Tongue (tissue), 1 donor: ENCODE measurements at regions not wholly inside any gene's neighbourhood (a gene's known extent, or its start where the extent isn't known, plus 50 kb on each side); places are given as distances from the start of the nearest gene placed in this dataset.
"Not testable (repeated sequence)": the region's sequence is repeated elsewhere in the genome, so short reads cannot be mapped to it uniquely, and the experiment has no call there.

ENCODE experiments used
- DNase-seq: peaks from one replicate; pipeline ENCODE4 v3.0.0-alpha.2; 2015

DNA sequence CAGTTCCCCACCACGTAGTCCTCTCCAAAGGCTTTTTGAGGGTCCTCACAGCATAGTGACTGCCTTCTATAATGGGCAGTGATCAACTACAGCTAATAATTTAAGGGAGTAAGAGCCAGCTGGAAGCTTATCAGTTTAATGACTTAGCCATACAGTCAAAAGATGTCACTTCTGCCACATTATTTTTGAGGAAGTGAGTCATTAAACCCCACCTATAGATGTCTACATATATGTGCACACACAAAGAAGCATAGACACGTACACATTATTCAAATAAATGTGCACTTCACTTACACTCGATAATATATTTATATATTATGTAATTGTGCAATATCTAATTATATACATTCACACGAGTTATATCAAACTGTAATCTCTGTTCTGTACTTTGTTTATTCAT lies 1704.7 kb downstream of the KCNT2 start:
- DNase-seq, result no peak

DNA sequence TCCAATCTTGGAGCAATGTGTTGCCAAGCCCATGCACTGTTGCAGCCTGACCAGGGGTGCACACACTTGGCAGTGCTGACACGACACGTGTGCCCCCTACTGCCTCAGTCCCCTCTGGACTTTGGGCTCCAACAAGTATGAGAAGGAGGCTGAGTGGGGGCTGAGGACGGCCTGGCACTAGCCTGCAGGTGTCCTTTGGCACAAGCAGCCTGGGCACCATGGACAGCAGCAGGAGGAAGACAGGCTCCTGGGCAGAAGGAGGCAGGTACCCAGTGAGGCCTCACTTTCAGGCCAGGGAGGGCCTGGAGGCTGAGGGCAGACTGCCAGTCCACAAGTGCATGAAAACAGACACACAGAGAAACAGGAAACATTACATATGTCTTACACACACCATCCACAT lies 1702.9 kb upstream of the B3GALT2 start:
- DNase-seq, result no peak

DNA sequence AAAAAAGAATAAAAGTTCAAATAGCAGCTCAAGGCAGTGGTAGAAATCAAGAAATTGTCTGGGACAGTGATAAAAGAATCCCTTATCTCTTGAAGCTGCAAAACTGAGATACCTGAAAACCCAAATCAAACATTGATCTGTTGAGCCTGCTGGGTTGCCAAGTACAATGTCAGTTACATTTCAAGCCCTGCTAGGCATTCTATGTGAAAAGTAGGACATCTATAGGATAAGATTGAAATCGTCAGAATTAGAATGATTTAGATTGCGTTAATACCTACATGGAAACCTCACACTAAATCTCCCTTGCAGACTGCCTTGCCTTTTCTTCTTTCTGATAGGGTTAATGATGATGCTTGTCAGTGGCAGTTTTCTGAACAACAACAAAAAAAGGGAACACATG lies 1684.4 kb upstream of the B3GALT2 start:
- no peak for DNase-seq

DNA sequence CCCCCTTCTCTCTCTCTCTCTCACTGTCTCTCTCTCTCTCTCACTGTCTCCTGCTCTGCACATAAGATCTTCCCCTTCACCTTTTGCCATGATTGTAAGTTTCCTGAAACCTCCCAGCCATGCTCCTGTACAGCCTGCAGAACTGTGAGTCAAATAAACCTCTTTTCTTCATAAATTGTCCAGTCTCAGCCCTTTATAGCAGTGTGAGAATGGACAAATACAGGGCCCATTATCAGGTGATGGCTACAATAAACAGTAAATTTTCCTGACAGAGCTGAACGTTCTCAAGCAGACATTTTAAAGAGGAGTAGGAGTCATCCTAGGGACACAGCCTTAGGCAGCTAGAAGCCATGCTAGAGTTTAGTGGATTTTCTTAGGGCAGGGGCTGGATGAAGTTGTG lies 1679.7 kb upstream of the B3GALT2 start:
- no peak for DNase-seq

DNA sequence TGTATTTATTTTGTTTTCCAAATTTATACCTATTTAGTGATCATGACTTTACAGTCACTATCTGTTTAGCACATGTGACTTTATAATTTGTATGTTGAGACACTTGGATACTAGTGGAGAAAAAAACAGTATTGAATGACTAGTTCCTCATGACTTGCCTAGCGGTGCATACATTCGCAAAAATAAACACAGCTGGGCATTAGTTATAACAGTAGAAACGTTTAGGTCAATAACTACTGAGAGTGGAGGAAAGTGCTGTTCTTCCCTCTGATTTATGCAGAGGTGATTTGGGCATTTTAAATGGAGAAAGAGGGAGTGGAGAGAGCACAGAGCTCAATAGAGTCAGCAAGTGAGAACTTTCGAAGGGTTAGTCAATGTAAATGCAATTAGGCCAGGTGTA lies 1679.0 kb upstream of the B3GALT2 start:
- DNase-seq, result no peak

DNA sequence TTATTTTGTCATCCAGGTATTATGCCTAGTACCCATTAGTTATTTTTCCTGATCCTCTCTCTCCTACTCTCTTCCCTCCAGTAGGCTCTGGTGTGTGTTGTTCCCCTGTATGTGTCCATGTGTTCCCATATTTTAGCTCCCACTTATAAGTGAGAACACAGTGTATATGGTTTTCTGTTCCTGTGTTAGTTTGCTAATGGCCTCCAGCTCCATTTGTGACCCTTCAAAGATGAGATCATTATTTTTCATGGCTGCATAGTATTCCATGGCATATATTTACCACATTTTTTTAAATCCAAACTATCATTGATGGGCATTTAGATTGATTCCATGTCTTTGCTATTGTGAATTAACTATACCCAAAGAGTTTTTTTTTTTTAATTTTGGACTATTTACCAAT lies 1675.7 kb upstream of the B3GALT2 start:
- DNase-seq, result no peak

DNA sequence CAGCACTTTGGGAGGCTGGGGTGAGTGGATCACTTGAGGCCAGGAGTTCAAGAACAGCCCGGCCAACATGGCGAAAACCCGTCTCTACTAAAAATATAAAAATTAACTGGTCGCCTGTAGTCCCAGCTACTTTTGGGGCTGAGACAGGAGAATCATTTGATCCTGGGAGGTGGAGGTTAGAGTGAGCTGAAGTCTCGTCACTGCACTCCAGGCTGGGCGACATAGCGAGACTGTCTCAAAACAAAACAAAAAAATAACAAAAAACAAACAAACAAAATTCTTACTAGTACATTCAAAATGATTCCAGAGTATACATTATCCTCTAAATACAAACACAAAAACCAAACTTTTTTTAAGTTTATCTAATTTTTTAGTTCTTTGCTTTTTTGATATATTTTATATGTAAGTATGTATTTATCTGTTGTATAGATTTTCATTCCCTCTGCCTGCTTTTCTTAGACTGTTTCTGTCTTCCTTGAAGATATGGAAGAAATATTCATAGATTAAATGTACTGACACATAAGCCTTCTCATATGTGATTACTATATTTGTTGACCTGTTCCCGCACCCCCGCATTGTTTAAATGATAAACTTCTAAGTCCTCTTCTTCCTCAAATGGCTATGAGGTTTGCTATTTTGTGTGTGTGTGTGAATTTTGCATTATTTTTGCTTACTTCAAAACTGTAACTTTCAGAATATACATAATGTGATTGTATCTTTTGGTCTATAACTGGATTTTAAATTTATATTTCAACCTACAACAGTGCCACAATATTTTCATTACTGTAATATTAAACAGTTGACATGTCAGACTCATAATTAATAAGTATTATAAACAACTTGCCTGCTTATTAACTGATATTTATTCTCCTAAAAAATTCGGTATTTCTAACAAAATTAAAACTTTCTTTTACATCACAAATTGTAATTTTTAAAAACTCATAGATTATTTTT lies 1674.1 kb upstream of the B3GALT2 start:
- no peak for DNase-seq

DNA sequence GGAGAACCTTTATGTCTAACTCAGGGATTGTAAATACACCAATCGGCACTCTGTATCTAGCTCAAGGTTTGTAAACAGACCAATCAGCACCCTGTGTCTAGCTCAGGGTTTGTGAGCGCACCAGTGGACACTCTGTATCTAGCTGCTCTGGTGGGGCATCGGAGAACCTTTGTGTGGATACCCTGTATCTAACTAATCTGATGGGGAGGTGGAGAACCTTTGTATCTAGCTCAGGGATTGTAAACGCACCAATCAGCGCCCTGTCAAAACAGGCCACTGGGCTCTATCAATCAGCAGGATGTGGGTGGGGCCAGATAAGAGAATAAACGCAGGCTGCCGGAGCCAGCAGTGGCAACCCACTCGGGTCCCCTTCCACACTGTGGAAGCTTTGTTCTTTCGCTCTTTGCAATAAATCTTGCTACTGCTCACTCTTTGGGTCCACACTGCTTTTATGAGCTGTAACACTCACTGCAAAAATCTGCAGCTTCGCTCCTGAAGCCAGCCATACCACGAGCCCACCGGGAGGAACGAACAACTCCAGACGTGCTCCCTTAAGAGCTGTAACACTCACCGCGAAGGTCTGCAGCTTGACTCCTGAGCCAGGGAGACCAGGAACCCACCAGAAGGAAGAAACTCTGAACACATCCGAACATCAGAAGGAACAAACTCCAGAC lies 1673.2 kb upstream of the B3GALT2 start:
- not testable (repeated sequence) for DNase-seq

DNA sequence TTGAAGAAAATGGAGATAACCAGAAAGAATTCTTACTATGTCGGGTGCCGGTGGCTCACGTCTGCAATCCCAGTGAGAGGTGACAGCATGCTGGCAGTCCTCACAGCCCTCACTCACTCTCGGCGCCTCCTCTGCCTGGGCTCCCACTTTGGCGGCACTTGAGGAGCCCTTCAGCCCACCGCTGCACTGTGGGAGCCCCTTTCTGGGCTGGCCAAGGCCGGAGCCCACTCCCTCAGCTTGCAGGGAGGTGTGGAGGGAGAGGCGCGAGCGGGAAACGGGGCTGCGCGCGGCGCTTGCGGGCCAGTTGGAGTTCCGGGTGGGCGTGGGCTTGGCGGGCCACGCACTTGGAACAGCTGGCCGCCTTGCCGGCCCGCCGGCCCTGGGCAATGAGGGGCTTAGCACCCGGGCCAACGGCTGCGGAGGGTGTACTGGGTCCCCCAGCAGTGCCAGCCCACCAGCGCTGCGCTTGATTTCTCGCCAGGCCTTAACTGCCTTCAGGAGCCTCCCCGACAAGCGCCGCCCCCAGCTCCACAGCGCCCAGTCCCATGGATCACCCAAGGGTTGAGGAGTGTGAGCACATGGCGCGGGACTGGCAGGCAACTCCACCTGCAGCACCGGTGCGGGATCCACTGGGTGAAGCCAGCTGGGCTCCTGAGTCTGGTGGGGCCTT lies 1672.5 kb upstream of the B3GALT2 start:
- DNase-seq, result not testable (repeated sequence)

DNA sequence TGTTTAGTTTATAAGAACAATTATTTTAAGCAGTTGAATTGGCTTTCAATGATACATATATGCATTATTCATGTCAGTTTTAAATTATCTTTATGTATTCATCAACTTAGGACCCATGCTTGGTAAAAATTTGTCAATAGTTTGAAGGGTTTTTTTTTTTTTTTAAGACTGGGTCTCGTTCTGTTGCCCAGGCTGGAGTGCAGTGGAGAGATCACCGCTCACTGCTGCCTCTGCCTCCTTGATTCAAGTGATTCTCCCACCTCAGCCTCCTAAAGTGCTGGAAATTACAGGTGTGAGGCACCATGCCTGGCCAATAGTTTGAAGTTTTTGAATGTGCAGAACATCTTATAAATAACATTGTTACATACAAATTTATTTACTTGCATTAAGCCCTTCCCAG lies 1671.0 kb upstream of the B3GALT2 start:
- DNase-seq, result no peak

DNA sequence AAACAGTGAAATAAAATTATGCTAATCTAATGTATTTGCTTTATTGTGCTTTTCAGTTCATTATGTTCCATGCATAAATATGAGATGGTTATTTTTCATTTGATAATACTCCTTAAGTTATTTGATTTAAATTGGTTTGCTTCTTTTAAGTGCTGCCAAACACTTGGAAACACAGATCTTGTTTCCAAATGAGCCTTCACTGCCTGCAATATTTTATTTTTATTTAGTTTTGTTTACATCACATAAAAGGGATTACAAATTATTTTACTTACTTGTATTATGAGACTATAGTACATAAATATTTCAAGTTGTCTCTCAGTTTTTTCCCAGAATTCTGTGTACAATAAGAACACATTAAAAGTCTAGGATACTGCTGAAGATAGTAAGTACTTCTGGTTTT lies 1662.4 kb upstream of the B3GALT2 start:
- no peak for DNase-seq

DNA sequence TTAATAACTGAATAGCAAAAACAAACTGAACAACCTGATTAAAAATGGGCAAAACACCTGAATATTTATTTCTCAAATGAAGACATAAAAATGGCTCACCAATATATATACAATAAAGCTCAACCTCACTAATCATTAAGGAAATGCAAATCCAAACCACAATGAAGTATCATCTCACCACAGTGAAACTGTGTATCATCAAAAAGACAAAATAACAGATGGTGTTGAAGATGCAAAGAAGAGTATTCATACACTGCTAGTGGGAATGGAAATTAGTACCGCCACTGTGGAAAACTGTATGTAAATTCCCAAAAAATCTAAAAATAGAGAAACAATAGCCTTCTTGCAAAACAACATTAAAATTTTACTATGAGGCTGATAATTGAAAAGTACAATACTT lies 1660.1 kb upstream of the B3GALT2 start:
- DNase-seq, result no peak

DNA sequence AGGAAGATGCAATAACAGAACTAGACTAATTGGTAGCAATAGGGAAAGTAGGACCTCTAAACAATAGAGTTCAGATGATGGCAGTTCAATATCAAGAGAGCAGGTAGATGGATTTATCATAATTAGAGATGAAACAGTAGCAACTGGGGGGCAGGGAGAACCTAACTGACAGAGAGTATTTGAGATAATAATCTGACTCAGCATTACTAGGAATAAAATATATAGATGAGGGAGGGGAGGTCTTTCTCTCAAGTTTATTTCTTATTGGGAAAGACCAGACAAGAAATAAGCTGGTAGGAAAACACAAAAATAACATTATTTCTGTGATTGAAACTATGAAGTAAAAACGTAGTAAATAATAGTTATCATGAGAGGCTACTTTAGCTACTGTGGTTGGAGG lies 1656.7 kb upstream of the B3GALT2 start:
- no peak for DNase-seq

DNA sequence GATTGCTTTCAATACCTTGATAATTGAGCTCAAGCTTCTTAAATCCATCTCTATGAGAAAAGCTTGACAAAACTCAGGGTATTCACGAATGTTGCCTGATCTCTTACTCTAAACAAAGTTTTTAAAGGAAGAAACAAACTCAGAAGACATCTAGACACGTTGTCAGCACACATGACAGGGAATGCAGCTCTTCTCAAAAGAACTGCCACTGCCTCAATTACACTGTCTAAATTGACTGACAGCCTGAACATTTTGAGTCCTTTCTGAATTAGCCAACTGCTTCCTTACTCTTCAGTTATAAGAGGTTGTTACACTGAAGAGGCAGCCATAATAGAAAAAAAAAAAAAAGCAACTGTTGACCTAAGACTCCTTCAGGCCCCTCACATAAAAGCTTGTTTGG lies 1646.7 kb upstream of the B3GALT2 start:
- DNase-seq, result no peak

DNA sequence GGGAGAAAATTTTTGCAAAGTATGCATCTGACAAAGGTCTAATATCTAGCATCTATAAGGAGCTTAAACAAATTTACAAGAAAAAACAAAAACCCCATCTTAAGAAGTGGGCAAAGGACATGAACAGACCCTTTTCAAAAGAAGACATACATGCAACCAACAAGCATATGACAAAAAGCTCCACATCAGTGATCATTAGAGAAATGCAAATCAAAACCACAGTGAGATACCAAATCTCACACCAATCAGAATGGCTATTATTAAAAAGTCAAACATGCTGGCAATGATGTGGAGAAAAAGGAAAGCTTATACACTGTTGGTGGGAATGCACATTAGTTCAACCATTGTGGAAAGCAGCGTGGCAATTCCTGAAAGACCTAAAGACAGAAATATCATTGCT lies 1645.2 kb upstream of the B3GALT2 start:
- not testable (repeated sequence) for DNase-seq

DNA sequence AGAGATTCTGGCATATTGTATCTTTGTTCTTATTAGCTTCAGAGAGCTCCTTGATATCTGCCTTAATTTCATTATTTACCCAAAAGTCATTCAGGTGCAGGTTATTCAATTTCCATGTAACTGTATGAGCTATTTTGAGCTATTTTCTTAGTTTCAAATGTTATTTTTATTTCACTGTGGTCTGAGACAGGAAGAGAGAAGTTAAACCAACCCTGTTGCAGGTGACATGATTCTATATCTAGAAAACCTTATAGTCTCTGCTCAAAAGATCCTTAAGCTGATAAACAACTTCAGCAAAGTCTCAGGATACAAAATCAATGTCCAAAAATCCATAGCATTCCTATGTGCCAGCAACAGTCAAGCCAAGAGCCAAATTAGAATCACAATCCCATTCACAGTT lies 1644.0 kb upstream of the B3GALT2 start:
- no peak for DNase-seq

DNA sequence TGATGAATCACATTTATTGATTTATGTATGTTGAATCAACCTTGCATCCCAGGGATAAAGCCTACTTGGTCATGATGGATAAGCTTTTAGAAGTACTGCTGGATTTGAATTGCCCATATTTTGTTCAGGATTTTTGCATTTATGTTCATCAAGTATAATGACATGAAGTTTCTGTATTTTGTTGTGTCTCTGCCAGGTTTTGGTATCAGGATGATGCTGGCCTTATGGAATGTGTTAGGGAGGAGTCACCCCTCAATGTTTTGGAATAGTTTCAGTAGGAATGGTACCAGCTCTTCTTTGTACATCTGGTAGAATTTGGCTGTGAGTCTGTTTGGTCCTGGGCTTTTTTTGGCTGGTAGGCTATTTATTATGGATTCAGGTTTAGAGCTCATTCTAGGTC lies 1643.1 kb upstream of the B3GALT2 start:
- DNase-seq, result no peak

DNA sequence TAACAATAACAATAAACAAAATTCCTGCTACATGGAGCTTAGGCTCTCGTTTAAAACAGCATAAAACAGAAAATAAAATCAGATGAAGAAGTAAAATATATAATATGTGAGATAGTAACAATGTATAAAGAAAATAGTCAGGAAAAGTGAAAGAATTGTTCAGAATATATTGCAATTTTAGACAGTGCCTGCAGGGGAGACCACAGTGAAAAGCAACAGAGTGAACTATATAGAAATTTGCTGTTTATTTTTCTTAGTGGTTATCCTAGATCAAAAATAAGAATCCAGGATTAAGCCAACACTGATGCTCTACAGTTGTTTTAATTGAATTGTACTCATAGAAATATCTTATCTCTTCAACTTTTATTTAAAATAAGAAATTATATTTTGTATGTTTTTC lies 1639.0 kb upstream of the B3GALT2 start:
- no peak for DNase-seq

DNA sequence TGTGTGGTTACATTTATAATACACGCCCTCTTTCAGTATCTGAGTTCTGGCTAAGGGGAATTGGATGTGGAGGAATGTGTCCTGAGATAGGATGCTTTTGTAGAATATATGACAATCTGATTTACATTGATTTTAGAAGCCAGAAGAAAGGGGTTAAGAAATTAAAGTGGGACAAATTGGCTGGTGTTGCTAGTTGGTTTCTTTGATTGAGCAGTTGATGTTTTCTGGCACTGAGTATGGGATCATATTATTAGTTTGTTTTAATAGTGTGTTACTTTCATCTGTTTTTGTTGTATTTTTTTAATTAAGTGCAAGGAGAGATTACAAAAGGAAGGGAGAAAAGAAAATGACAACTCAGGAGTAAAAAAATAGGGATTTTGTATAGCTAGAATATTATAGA lies 1634.7 kb upstream of the B3GALT2 start:
- DNase-seq, result no peak

DNA sequence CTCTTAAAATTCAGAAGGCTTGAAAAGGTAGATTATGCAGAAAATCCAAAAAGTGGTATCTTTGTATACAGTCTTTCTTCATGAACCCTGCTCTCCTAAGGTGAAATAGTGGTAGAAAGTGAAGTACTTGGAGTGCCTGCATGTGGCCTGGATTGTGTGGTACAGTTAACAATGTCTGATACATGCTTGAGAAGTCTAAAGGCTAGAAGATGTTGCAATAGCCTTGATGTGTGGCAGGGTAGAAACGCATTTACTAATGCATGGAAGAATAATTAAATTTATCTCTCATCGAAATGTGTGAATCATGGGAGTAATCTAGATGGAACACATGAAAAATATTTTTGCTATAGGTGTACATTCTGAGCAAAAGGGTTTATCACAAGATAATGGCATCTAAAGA lies 1632.3 kb upstream of the B3GALT2 start:
- DNase-seq, result no peak

DNA sequence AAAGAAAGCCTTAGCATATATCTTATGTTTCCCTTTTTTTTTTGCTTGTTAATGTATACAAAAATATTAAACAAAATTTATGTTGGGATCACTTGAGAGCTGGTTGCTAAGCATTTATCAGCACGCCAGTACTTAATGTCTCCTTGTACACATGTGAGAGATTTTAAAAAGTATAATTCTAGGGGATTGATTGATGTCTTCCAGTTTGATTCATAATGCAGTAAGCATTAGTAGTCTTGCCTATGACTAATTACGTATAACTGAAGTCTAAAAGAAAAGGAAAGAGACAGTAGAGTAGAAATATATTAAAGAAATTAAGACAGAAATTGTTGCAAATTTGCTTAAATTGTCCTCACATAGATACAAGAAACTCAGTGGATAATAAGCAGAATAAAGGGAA lies 1630.4 kb upstream of the B3GALT2 start:
- no peak for DNase-seq

DNA sequence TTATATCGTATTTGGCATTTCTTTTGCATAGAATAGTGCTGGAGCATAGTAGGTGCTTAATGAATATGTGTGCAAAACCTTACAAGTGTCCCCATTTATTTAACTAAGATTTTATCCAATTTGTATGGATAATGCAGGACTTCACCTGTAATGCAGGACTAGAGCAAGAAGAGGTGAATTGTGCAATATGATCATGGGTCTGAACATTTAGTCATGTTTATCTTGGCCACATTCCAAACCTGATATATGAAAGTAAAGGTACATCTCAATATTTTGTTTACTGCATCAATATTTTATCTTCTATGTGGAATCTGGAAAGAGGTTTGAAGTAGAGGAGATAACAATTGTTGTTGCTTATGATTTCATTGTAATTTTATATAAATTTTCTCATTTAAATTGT lies 1626.7 kb upstream of the B3GALT2 start:
- no peak for DNase-seq

DNA sequence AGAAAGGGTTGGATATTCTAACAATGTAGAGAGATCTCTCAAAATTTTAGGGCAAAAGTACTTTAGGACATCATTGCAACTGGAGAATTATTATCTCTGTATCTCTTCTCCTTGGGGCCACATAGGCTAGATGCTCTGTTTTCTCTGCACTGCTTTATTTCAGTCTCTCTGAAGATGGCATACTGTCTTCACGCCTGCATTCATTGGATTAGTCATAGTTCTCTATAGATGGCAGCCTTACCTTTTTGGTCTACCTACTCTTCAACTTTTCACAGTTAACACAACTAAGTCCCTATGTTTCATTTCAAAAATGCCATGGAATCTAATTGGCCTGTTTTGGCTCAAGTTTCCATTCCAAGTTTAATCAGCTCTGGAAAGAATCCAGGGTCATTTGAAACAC lies 1623.3 kb upstream of the B3GALT2 start:
- DNase-seq, result no peak
